ENCODE measurements at regions not wholly inside any gene's neighbourhood (a gene's known extent, or its start where the extent isn't known, plus 50 kb on each side); places are given as distances from the start of the nearest gene placed in this dataset.
A peak's percentile ranks its signal among the peaks of the same experiment; 100 is the strongest.

- no peak for DNase-seq
These were observed 596.1 kb downstream of the QKI start for GRCh38 chr6:164010441-164011103.

GRCh38 chr6:164008902-164009301 is 594.4 kb downstream of the QKI start:
- no peak for DNase-seq

- DNase-seq: no peak
These were observed 593.4 kb downstream of the QKI start for GRCh38 chr6:164007881-164008280.

- DNase-seq: no peak
These were observed 591.9 kb downstream of the QKI start for GRCh38 chr6:164006459-164006858.

GRCh38 chr6:164005004-164005711 is 590.6 kb downstream of the QKI start:
- no peak for DNase-seq

- no peak for DNase-seq
These were observed 585.8 kb downstream of the QKI start for GRCh38 chr6:164000276-164000675.

- no peak for DNase-seq
These were observed 585.1 kb downstream of the QKI start for GRCh38 chr6:163999475-164000125.

GRCh38 chr6:163998496-163998895 is 584.0 kb downstream of the QKI start:
- DNase-seq: no peak

GRCh38 chr6:163996491-163996890 is 582.0 kb downstream of the QKI start:
- DNase-seq: no peak

- peak; percentile 64 to 90 for DNase-seq
These were observed 580.0 kb downstream of the QKI start for GRCh38 chr6:163994566-163994965.

GRCh38 chr6:163992701-163993100 is 578.2 kb downstream of the QKI start:
- no peak for DNase-seq

- DNase-seq: no peak
These were observed 577.5 kb downstream of the QKI start for GRCh38 chr6:163992056-163992455.

GRCh38 chr6:163991321-163991720 is 576.8 kb downstream of the QKI start:
- no peak for DNase-seq

GRCh38 chr6:163986313-163986712 is 571.8 kb downstream of the QKI start:
- DNase-seq: no peak

GRCh38 chr6:163985710-163986109 is 571.2 kb downstream of the QKI start:
- no peak for DNase-seq

GRCh38 chr6:163985040-163985439 is 570.5 kb downstream of the QKI start:
- DNase-seq: no peak

- no peak for DNase-seq
These were observed 569.8 kb downstream of the QKI start for GRCh38 chr6:163984124-163984936.

- DNase-seq: no peak
These were observed 569.2 kb downstream of the QKI start for GRCh38 chr6:163983679-163984078.

GRCh38 chr6:163974322-163974721 is 559.8 kb downstream of the QKI start:
- DNase-seq: no peak

GRCh38 chr6:163971841-163972838 is 557.6 kb downstream of the QKI start:
- peak in 1 of 2 experiments; percentile 41 for DNase-seq

GRCh38 chr6:163970846-163971564 is 556.5 kb downstream of the QKI start:
- no peak for DNase-seq
